ENCODE measurements at regions not wholly inside any gene's neighbourhood (a gene's known extent, or its start where the extent isn't known, plus 50 kb on each side); places are given as distances from the start of the nearest gene placed in this dataset.

GRCh38 chr3:27779176-27779575 lies 57.1 kb upstream of the EOMES start:
- no peak overlapping the region for H3K9ac ChIP-seq (ENCODE audit: low read depth, low read length)
- no peaks in the 10 kb centered on the region for H3K4me1 ChIP-seq (ENCODE audit: control insufficient read depth, insufficient read depth, low read length)
- peaks cover 9% of the 10 kb centered on the region for H3K27me3 ChIP-seq (ENCODE audit: control insufficient read depth, insufficient read depth, low read length)
- no peak overlapping the region for H3K4me3 ChIP-seq (ENCODE audit: low read length)
- H3K9me3 ChIP-seq (replicated peaks; ENCODE audit: low read length): no peaks in the 10 kb centered on the region
- no peak overlapping the region for H3K4me2 ChIP-seq (ENCODE audit: low read length)
- H3K36me3 ChIP-seq (ENCODE audit: insufficient read depth, low read length): no peaks in the 10 kb centered on the region

- Histone ChIP-seq H3K4me3 (ENCODE audit: low read length) (no peak overlapping the region), H3K4me2 (ENCODE audit: low read length) (no peak overlapping the region), H3K27me3 (ENCODE audit: control insufficient read depth, insufficient read depth, low read length) (peaks cover 6% of the 10 kb centered on the region), H3K9me3 (replicated peaks; ENCODE audit: low read length) (no peaks in the 10 kb centered on the region), H3K4me1 (ENCODE audit: control insufficient read depth, insufficient read depth, low read length) (no peaks in the 10 kb centered on the region), H3K36me3 (ENCODE audit: insufficient read depth, low read length) (no peaks in the 10 kb centered on the region), H3K9ac (ENCODE audit: low read depth, low read length) (no peak overlapping the region)
Measured at GRCh38 chr3:27789420-27789819, 67.3 kb upstream of the EOMES start.

- Histone ChIP-seq H3K9me3 (replicated peaks; ENCODE audit: low read length) (no peaks in the 10 kb centered on the region), H3K4me2 (ENCODE audit: low read length) (no peak overlapping the region), H3K4me1 (ENCODE audit: control insufficient read depth, insufficient read depth, low read length) (no peaks in the 10 kb centered on the region)
Measured at GRCh38 chr3:27791956-27792355, 69.8 kb upstream of the EOMES start.

GRCh38 chr3:27792869-27793268 lies 70.7 kb upstream of the EOMES start:
- Histone ChIP-seq H3K27me3 (ENCODE audit: control insufficient read depth, insufficient read depth, low read length) (no peaks in the 10 kb centered on the region), H3K9ac (ENCODE audit: low read depth, low read length) (no peak overlapping the region), H3K4me1 (ENCODE audit: control insufficient read depth, insufficient read depth, low read length) (no peaks in the 10 kb centered on the region), H3K4me2 (ENCODE audit: low read length) (no peak overlapping the region), H3K4me3 (ENCODE audit: low read length) (no peak overlapping the region), H3K9me3 (replicated peaks; ENCODE audit: low read length) (no peaks in the 10 kb centered on the region), H3K36me3 (ENCODE audit: insufficient read depth, low read length) (no peaks in the 10 kb centered on the region)

More at GRCh38 chr3:27791956-27792355, 69.8 kb upstream of the EOMES start:
- no peaks in the 10 kb centered on the region for H3K36me3 ChIP-seq (ENCODE audit: insufficient read depth, low read length)
- H3K27me3 ChIP-seq (ENCODE audit: control insufficient read depth, insufficient read depth, low read length): no peaks in the 10 kb centered on the region
- no peak overlapping the region for H3K4me3 ChIP-seq (ENCODE audit: low read length)
- no peak overlapping the region for H3K9ac ChIP-seq (ENCODE audit: low read depth, low read length)

GRCh38 chr3:27794211-27794610 lies 72.1 kb upstream of the EOMES start:
- H3K4me1 ChIP-seq (ENCODE audit: control insufficient read depth, insufficient read depth, low read length): no peaks in the 10 kb centered on the region
- no peaks in the 10 kb centered on the region for H3K9me3 ChIP-seq (replicated peaks; ENCODE audit: low read length)
- no peak overlapping the region for H3K9ac ChIP-seq (ENCODE audit: low read depth, low read length)
- H3K4me2 ChIP-seq (ENCODE audit: low read length): no peak overlapping the region
- H3K27me3 ChIP-seq (ENCODE audit: control insufficient read depth, insufficient read depth, low read length): no peaks in the 10 kb centered on the region
- H3K36me3 ChIP-seq (ENCODE audit: insufficient read depth, low read length): no peaks in the 10 kb centered on the region
- no peak overlapping the region for H3K4me3 ChIP-seq (ENCODE audit: low read length)

- Histone ChIP-seq H3K27me3 (ENCODE audit: control insufficient read depth, insufficient read depth, low read length) (no peaks in the 10 kb centered on the region), H3K4me3 (ENCODE audit: low read length) (no peak overlapping the region), H3K4me2 (ENCODE audit: low read length) (no peak overlapping the region), H3K9ac (ENCODE audit: low read depth, low read length) (no peak overlapping the region), H3K4me1 (ENCODE audit: control insufficient read depth, insufficient read depth, low read length) (no peaks in the 10 kb centered on the region), H3K9me3 (replicated peaks; ENCODE audit: low read length) (no peaks in the 10 kb centered on the region), H3K36me3 (ENCODE audit: insufficient read depth, low read length) (no peaks in the 10 kb centered on the region)
Measured at GRCh38 chr3:27796365-27796875, 74.3 kb upstream of the EOMES start.

GRCh38 chr3:27797773-27798172 lies 75.7 kb upstream of the EOMES start:
- no peaks in the 10 kb centered on the region for H3K4me1 ChIP-seq (ENCODE audit: control insufficient read depth, insufficient read depth, low read length)
- no peaks in the 10 kb centered on the region for H3K9me3 ChIP-seq (replicated peaks; ENCODE audit: low read length)

GRCh38 chr3:27800261-27800660 lies 78.1 kb upstream of the EOMES start:
- Histone ChIP-seq H3K9me3 (replicated peaks; ENCODE audit: low read length) (no peaks in the 10 kb centered on the region), H3K9ac (ENCODE audit: low read depth, low read length) (no peak overlapping the region), H3K36me3 (ENCODE audit: insufficient read depth, low read length) (no peaks in the 10 kb centered on the region), H3K27me3 (ENCODE audit: control insufficient read depth, insufficient read depth, low read length) (no peaks in the 10 kb centered on the region), H3K4me3 (ENCODE audit: low read length) (no peak overlapping the region), H3K4me1 (ENCODE audit: control insufficient read depth, insufficient read depth, low read length) (no peaks in the 10 kb centered on the region), H3K4me2 (ENCODE audit: low read length) (no peak overlapping the region)

More at GRCh38 chr3:27797773-27798172, 75.7 kb upstream of the EOMES start:
- Histone ChIP-seq H3K4me3 (ENCODE audit: low read length) (no peak overlapping the region), H3K9ac (ENCODE audit: low read depth, low read length) (no peak overlapping the region), H3K36me3 (ENCODE audit: insufficient read depth, low read length) (no peaks in the 10 kb centered on the region), H3K27me3 (ENCODE audit: control insufficient read depth, insufficient read depth, low read length) (no peaks in the 10 kb centered on the region), H3K4me2 (ENCODE audit: low read length) (no peak overlapping the region)

- Histone ChIP-seq H3K36me3 (ENCODE audit: insufficient read depth, low read length) (no peaks in the 10 kb centered on the region), H3K27me3 (ENCODE audit: control insufficient read depth, insufficient read depth, low read length) (no peaks in the 10 kb centered on the region), H3K4me1 (ENCODE audit: control insufficient read depth, insufficient read depth, low read length) (no peaks in the 10 kb centered on the region), H3K9me3 (replicated peaks; ENCODE audit: low read length) (no peaks in the 10 kb centered on the region), H3K4me3 (ENCODE audit: low read length) (no peak overlapping the region), H3K9ac (ENCODE audit: low read depth, low read length) (no peak overlapping the region), H3K4me2 (ENCODE audit: low read length) (no peak overlapping the region)
Measured at GRCh38 chr3:27802425-27802824, 80.3 kb upstream of the EOMES start.

- Histone ChIP-seq H3K4me1 (ENCODE audit: control insufficient read depth, insufficient read depth, low read length) (no peaks in the 10 kb centered on the region), H3K9ac (ENCODE audit: low read depth, low read length) (no peak overlapping the region), H3K27me3 (ENCODE audit: control insufficient read depth, insufficient read depth, low read length) (no peaks in the 10 kb centered on the region), H3K4me2 (ENCODE audit: low read length) (no peak overlapping the region), H3K36me3 (ENCODE audit: insufficient read depth, low read length) (no peaks in the 10 kb centered on the region), H3K9me3 (replicated peaks; ENCODE audit: low read length) (no peaks in the 10 kb centered on the region), H3K4me3 (ENCODE audit: low read length) (no peak overlapping the region)
Measured at GRCh38 chr3:27802849-27803248, 80.7 kb upstream of the EOMES start.

GRCh38 chr3:27805282-27805681 lies 83.2 kb upstream of the EOMES start:
- Histone ChIP-seq H3K9ac (ENCODE audit: low read depth, low read length) (no peak overlapping the region), H3K27me3 (ENCODE audit: control insufficient read depth, insufficient read depth, low read length) (no peaks in the 10 kb centered on the region)

GRCh38 chr3:27813255-27813654 lies 91.1 kb upstream of the EOMES start:
- Histone ChIP-seq H3K27me3 (ENCODE audit: control insufficient read depth, insufficient read depth, low read length) (no peaks in the 10 kb centered on the region), H3K9ac (ENCODE audit: low read depth, low read length) (no peak overlapping the region), H3K4me1 (ENCODE audit: control insufficient read depth, insufficient read depth, low read length) (no peaks in the 10 kb centered on the region), H3K4me3 (ENCODE audit: low read length) (no peak overlapping the region), H3K36me3 (ENCODE audit: insufficient read depth, low read length) (no peaks in the 10 kb centered on the region), H3K9me3 (replicated peaks; ENCODE audit: low read length) (no peaks in the 10 kb centered on the region), H3K4me2 (ENCODE audit: low read length) (no peak overlapping the region)

More at GRCh38 chr3:27805282-27805681, 83.2 kb upstream of the EOMES start:
- no peaks in the 10 kb centered on the region for H3K9me3 ChIP-seq (replicated peaks; ENCODE audit: low read length)
- H3K36me3 ChIP-seq (ENCODE audit: insufficient read depth, low read length): no peaks in the 10 kb centered on the region
- H3K4me1 ChIP-seq (ENCODE audit: control insufficient read depth, insufficient read depth, low read length): no peaks in the 10 kb centered on the region
- no peak overlapping the region for H3K4me2 ChIP-seq (ENCODE audit: low read length)
- no peak overlapping the region for H3K4me3 ChIP-seq (ENCODE audit: low read length)

All from skeletal muscle satellite cell (primary cell).